ENCODE measurements at regions not wholly inside any gene's neighbourhood (a gene's known extent, or its start where the extent isn't known, plus 50 kb on each side); places are given as distances from the start of the nearest gene placed in this dataset.
"Not testable (repeated sequence)": the region's sequence is repeated elsewhere in the genome, so short reads cannot be mapped to it uniquely, and the experiment has no call there.

DNA sequence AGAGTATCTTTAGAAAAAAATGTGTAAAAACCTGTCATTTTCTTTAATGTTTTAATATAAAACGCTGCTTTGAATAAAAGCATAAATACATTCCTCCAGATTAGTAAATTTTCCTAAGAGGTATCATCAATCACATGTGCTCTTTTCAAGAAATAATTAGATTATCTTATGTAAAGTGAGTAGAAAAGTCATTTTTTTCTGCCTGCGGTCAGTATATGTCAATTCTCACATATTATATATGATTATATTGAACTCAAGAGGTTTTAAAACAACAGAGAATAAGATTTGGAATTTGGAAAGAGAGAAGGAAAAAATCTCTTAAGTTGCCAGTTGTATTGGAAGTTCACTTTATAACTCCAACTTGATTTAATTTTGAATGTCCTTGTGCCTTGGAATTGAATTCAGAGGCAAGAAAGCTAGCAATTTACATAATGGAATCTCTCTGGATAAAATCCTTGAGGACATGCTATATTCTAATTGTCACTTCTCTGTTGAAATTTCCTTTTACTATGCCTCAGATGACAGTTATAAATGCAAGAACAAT, 740.1 kb upstream of the SPRY2 start:
- no peak for DNase-seq

DNA sequence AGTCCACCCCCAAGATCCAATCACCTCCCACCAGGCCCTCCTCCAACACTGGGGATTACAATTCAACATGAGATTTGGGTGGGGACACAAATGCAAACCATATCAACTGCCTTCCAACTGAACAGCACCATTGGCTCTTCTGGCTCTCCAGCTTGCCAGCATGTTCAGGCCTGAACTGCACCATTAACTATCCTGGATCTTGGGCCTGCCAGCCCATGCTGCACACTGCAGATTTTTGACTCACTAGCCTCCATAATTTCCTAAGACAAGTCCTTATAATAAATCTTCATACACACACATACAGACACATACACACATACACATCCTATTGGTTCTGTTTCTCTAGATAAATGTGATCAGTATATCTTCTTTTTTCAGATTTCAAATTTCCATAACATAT, 737.1 kb upstream of the SPRY2 start:
- DNase-seq = no peak

DNA sequence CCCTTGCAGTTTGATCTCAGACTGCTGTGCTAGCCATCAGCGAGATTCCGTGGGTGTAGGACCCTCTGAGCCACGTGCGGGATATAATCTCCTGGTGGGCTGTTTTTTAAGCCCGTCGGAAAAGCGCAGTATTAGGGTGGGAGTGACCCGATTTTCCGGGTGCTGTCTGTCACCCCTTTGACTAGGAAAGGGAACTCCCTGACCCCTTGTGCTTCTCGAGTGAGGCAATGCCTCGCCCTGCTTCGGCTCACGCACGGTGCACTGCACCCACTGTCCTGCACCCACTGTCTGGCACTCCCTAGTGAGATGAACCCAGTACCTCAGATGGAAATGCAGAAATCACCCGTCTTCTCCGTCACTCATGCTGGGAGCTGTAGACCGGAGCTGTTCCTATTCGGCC, 728.9 kb upstream of the SPRY2 start:
- not testable (repeated sequence) for DNase-seq

DNA sequence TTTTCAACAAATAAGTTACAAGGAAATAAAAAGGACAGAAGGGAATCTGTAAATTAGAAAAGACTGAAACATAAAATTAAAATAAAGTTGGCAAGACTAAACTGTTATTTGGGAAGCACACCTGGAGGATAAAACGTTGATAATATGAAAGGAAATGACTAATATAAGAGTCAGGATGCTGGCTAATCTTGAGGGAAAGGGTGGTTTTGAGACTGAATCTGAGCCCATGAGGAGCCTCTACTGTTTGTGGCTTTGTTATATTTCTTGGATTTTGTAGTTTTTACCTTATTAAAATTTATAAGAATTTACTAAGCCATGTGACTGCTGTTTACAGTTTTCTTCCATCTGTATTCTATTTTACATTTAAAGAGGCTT, 718.0 kb upstream of the SPRY2 start:
- DNase-seq = no peak

DNA sequence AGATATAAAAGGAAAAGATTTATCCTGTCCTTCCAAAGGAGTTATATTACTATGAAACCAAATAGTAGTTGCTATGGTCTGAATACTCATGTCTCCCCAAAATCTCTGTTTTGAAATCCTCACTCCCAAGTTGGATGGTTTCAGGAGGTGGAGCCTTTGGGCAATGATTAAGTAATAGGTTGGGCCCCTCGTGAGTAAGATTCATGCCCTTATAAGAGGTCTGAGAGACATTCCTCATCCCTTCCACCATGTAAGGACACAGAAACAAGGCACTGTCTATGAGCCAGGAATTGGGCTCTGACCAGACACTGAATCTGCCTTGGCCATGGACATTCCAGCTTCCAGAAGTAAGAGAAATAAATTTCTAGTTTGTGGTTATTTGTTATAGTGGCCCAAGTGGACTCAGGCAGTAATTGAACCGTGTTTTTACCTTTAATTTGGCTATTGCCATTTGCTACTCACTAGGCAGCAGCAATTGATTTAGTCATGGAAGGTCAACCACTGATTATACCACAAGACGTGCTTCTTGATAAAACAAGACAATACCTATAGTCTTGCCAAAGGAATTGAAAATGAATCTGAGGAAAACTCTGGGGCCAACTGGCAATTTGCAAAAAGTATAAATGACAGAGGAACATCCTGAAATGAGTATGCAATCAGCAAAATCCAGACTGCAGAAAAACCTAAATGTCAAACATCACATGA, 717.4 kb upstream of the SPRY2 start:
- no peak for DNase-seq

DNA sequence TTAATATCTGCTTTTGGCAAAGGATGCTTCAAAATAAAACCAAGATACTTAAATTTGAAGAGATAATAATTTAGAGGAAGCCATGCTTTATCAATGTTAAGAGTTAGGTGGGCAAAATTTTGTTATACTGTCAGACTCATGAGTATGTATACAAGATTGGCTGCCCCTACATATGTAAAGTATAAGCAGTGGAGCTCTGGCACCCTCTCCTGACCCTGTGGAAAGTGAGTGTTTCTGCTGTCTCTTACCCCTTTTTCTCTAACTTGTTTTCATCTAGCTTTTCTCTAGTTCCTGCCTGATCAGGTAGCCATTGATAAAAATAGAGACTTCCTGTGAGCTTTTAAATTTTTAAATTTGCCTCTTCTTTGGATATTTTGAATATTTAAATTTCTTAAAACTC, 710.9 kb upstream of the SPRY2 start:
- DNase-seq = no peak

DNA sequence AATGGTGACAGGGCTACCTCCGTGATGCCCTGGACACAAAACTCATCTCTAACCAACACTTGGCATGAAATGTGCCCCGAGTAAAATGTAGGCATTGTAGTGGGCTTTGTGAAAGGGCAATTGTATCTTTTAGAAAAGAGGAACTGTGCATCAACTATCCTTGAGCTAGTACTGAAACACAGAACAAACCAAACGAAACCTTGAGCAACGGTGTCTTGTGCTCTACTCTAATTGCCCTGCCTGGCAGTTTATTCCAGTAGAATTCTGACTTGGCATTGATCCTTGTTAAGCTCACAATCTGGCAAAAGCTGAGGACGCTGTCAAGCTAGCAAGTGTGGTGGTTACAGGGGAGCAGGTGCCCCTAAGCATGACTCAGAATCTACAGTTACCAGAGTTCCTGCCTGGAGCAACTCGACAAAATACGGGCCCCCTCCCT, 707.1 kb upstream of the SPRY2 start:
- DNase-seq = no peak

DNA sequence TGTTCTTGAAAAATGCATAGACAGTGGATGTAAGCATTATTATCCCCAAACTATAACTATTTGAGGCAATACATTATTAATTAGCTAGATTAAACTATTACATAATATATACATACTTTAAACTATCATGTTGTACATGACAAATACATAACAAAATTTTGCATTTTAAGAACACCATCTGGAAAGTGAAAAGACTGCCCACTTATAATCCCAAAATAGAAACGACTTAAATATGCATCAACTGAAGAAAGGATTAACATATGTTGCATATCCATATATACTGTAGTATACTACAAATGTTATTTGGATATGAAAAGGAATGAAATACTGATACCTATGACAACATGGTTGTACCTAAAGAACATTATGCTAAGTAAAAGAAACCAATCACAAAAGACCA, 700.8 kb upstream of the SPRY2 start:
- DNase-seq = no peak

DNA sequence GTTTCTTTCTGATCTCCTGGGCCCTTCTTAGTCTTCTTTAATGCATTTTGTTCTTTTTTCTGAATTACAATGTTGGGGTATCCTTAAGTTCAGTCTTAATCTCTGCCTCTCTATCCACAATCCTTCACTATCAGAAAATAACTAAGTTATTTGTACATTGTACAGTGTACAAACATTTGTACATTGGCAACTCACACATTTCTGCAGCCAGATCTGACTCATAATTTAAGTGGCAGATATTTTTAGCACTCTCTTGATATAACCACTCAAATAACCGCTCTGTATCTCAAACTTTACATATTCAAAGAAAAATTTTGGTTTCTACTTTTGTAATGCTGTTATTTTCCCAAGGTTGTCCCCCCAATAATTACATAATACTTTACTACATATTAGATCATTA, 691.1 kb upstream of the SPRY2 start:
- DNase-seq = no peak

DNA sequence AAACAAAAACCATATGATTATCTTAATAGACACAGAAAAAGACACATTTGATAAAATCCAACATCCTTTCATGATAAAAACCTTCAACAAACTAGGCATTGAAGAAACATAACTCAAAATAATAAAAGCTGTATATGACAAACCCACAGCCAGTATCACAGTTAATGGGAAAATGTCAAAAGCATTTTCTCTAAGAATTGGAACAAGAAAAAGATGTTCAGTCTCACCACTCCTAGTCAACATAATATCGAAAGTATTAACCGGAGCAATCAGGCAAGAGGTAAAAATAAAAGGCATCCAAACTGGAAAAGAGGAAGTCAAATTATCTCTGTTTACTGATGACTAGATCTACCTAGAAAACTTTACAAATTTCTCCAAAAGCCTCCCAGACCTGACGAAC, 684.2 kb upstream of the SPRY2 start:
- no peak for DNase-seq

DNA sequence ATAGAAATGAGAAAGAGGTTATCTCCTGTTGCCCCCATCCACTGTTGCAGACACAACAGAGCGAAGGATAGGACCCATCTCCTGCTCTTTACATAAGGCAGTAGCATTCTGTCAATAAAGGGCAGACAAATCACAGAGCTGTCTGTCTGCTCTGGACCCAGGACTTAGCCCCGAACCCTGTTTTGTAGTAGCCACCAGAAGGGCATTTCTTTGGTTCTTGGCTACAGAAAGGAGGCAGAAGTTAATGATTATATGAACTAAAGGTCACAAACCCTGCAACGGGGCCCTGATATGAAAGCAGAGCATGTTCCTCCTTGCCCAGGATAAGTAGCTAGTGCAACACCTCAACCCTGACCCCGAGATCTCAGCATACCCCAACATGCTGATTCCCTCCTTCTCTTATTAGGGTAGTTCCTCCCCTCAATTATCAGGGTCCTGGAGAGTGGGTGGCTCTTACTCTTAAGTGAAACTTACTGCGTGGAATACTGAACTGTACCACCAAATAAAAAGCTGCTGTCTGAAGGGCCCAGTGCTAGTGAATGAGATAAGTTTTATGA, 680.4 kb upstream of the SPRY2 start:
- DNase-seq = no peak

DNA sequence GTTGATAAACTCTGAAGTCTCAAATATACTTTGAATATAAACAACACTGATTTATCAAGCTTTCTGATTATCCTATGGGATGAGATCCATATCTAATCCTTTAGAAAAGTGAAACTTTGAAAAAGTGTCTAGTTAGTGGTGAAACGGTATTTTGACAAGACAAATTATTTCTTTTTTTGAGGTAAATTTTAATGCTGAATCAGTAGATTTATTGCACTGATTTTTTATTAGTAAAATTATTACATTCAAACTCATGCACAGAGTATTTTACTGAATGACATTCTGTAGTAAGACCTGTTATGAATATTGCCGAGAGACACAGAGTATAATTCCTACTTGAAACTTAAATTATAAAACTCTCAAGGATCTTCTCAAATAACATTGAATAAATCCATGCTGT, 679.1 kb upstream of the SPRY2 start:
- no peak for DNase-seq

DNA sequence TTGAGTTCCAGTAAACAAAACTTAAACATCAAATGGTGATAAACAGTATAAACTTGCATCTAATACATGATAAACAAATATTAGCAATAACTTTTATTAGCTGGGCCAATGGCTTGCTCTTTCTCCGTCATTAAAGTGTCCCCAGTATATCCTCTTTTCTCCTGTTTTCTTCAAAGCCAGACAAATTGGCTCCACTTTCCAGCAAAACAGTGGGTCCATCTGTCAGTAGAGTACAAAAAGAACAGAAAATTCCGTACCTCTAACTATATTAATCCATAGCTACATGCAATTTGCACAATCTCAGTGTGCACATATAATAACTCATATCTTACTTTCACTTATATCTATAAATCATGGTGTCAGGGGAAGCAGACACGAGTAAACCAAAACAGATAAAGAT, 678.0 kb upstream of the SPRY2 start:
- no peak for DNase-seq

DNA sequence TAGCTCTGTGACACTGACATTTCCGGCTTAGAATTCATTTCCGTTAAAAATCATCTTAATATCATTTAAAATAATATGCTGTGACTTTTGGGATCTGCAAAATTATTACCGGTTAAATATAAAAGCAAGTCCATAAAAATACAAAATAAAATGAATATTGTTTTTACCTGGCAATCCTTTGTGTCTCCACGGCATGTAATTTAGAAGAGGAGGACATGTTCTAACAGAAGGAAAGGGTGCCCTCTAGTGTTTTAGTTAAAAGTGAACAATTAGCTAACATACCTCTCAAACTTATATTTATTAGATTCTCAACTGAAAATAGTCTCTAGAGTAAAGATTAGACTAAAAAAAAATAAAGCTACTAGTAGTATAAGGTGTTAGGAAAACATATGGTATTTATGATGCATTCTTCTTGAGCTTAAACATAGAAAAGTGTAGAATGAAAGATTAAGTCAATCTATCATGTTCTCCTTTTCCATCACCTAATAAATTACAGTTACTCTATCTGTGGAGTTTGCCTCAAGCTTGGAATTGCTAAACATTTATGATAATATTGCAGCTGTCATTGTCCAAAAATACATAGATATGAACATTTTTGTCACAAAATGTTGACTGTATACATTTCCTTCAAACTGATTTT, 676.7 kb upstream of the SPRY2 start:
- DNase-seq = no peak

DNA sequence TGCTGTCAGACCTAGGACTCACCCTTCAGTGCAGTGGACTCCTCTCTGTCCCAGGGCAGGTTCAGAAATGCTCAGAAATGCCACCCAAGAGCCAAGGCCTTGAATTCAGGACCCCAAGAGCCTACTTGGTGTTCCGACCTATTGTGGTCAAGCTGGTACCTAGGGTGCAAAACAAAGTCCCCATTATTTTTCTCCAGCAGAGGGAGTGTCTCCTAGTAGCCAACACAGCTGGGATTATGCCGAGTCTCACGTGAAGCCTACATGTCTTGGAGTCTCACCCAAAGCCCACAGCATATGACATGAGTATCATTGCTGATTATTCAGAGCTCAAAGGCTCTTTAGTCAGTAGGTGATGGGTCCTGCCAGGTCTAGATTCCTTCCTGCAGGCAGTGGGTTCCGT, 671.1 kb upstream of the SPRY2 start:
- DNase-seq = no peak

DNA sequence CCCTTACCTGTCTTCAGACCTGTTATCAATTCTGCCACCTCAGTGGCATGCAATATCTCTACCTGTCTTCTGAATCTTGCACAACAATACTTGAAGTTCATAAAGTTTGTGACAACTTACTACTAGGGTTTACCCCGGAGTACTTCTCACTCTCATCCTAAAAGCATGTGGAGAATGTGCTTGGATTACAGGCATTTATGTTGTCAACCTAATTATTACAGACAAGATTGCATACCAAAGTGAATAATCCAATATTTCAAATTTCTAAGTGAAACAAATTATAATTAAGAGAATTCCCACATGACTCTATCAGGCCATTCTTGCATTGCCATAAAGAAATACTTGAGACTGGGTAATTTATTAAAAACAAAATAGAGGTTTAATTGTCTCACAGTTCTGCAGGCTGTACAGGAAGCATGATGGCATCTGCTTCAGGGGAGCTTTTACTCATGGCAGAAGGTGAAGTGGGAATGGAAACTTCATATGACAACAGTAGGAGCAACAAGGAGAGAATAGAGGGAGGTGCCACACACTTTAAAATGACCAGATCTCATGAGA, 661.0 kb upstream of the SPRY2 start:
- no peak for DNase-seq

DNA sequence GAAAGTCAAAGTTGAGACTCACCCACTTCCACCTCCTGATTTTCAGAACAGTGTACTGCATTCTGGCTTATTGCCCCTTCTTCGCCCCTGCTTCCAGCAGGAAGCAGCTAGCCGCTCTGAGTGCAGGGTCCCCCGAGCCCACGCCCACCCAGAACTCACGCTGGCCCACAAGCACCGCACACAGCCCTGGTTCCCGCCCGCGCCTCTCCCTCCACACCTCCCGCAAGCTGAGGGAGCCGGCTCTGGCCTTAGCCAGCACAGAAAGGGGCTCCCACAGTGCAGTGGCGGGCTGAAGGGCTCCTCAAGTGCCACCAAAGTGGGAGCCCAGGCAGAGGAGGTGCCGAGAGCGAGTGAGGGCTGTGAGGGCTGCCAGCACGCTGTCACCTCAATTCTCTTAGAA, 657.7 kb upstream of the SPRY2 start:
- DNase-seq = not testable (repeated sequence)

DNA sequence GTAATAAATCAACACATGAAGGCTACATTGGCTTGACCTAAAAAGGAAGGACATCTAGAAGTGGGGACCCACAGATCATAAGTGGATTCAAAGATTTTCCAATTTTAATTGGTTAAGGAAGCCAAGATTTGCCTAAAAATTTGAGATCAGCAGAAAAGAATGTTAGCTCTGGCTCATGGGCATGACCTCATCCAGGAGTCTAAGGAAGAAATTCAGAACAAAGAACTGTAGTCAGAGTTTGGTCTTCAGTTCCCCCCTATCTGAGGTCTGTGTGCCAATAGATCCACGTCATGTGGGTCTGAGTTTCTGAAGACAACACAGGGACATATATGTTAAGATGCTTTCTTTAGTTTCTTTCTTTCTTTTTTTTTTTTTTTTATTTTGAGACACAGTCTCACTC, 648.8 kb upstream of the SPRY2 start:
- no peak for DNase-seq

DNA sequence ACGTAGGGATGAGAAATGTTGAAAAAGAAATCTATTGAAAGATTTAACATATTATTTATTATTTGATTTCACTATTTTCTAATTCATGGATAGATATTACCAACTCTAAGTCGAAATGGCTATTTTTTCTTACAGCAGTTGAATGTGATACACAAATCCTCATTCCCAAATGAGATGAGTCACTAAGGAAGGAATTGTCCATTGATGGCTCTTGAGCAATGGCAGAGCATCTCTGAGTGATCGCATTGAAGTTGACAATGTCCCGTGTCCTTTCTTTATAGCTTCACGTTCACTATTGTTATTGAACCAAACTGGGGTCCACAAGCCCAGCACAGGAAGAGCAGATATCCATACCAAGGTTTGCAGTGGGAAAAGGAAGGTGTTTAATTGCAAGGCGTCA, 648.3 kb upstream of the SPRY2 start:
- no peak for DNase-seq

DNA sequence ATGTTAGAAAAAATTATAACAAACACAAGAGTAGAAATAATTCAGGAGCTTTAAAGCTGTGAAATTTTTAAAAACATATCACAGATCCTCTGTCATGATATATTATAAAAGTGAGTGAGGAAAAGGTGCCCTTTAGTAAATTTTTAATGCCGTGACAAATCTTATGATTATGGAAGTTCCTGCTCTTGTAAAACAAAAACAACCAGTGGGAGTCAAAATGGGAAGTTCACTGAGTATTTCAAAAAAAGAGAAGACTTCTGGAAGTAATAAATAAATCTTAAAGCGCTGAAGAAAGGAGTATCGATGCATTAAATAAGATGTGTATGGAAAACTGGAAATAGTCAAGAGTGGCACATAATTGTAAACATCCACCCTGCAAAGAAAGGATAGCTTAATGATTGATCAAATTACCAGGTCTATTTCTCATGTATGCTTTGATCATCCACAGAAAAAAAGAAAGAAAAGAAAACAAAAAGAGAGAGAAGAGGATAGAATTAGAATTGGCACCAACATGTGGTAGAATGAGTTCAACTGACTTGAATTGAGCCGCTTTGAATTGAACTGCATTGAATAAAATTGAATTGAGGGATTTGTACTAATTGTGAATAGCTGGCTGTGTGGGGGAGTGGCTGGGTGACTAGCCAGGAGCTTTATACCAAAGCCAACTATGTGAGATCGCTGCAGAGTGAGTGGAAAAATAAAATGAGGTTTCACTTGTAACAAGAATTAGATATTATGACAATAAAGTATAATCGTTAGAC, 647.6 kb upstream of the SPRY2 start:
- DNase-seq = no peak

DNA sequence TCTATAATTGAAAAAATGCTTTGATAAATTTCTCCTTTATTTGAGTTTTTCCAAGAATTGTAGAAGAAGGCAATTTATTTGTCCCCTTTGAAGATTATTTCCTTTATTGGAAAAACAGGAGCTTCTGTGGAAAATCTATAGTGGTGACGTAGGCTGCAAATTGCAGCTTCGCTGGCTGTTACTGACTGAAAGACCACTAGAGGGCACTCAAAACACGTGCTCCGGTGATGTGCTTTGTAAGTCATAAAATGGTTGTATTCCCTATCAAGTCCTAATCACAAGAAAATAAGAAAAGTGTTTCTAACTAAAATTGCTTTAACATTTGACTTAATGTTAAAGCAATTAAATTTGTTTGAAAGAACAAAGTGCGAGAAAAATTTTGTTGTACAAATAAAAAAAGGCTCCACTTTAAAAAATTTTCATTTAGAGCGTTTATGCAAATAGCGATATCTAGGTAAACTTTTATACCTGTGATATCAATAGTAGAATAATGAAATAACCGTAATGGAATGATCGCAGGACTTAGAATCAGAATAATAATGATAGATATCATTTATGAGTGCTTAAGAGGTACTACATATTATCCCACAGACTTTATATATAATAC, 638.2 kb upstream of the SPRY2 start:
- DNase-seq = peak; percentile 5

DNA sequence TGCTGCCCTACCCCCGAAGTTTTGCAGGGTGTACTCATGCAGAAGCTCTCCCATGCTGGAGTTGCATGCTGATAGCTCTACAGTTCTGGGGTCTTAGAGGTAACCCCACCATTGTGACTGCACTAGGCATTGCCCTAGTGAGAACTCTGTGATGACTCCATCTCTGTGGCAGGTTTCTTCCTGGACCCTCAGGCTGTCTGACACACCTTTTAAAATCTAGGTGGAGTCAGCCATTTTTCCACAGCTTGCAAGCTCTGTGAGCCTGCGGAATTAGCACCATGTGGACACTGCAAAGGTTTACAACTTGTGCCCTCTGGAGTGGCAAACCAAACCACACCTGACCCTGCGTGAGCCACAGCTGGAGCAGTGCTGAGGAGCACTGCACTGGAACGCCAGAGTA, 636.2 kb upstream of the SPRY2 start:
- no peak for DNase-seq

DNA sequence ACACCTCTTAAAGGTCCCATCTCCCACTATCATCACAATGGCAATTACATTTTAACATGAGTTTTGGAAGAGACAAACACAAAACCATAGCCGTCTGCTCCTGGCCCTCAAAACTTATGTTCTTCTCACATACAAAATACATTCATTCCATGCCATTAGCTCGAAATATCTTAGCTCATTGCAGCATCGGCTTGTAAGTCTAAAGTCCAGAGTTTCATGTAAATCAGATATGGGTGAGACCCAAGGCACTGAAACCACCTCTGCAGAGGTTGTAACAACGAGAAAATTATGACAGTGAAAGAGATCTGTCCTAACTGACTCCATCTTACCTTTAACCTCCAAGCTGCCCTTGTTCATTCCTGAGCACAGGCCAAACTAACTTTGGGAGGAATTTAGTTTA, 635.0 kb upstream of the SPRY2 start:
- no peak for DNase-seq

Measured in CD4-positive, alpha-beta T cell treated with Interleukin-17A for 4 hours (primary cell).